Small intestine (tissue), 7 donors: ENCODE measurements at regions not wholly inside any gene's neighbourhood (a gene's known extent, or its start where the extent isn't known, plus 50 kb on each side); places are given as distances from the start of the nearest gene placed in this dataset.
"Not testable (repeated sequence)": the region's sequence is repeated elsewhere in the genome, so short reads cannot be mapped to it uniquely, and the experiment has no call there.

Experiments
- DNase-seq, 2 donors: peaks; one replicate each; pipeline versions ENCODE4 v3.0.0 to v3.0.0-alpha.2; 2013
- FAIRE-seq: peaks from 2 replicates; lab custom pipeline; 2012; peaks lifted over from hg19 to GRCh38; lab: Jason Lieb, UNC
- H3K27ac ChIP-seq, 3 donors: one replicate each; pipeline ENCODE4 v1.5.1; 2013; ENCODE audit warnings: low read length in 2 of 3, mild to moderate bottlenecking in 2 of 3, control low read depth in 1 of 3, inconsistent platforms in 1 of 3, low read depth in 1 of 3, moderate library complexity in 1 of 3
- H3K27me3 ChIP-seq, 3 donors: one replicate each; pipeline ENCODE4 v1.6.1; 2013; ENCODE audit warnings: low read length in 3 of 3, inconsistent platforms in 1 of 3; ENCODE audit not compliant: control insufficient read depth in 3 of 3, insufficient read depth in 3 of 3
- H3K36me3 ChIP-seq, 3 donors: one replicate each; pipeline ENCODE4 v1.6.1; 2013; ENCODE audit warnings: low read length in 3 of 3, inconsistent platforms in 1 of 3, low read depth in 1 of 3, mild to moderate bottlenecking in 1 of 3, moderate library complexity in 1 of 3; ENCODE audit not compliant: control insufficient read depth in 3 of 3, insufficient read depth in 2 of 3
- H3K4me1 ChIP-seq, 3 donors: one replicate each; pipeline ENCODE4 v1.6.1; 2013; ENCODE audit warnings: low read length in 2 of 3, inconsistent platforms in 1 of 3, low read depth in 1 of 3, mild to moderate bottlenecking in 1 of 3, moderate library complexity in 1 of 3; ENCODE audit not compliant: control insufficient read depth in 3 of 3, insufficient read depth in 2 of 3
- H3K4me3 ChIP-seq, 3 donors: one replicate each; pipeline ENCODE4 v1.5.1; 2013; ENCODE audit warnings: low read length in 3 of 3, control low read depth in 1 of 3, inconsistent platforms in 1 of 3, low read depth in 1 of 3, mild to moderate bottlenecking in 1 of 3, moderate library complexity in 1 of 3
- H3K9me3 ChIP-seq, 2 donors: one replicate each; pipeline ENCODE4 v1.6.1; 2013; ENCODE audit warnings: low read depth in 1 of 2, low read length in 1 of 2; ENCODE audit not compliant: control insufficient read depth in 2 of 2, insufficient read depth in 1 of 2
- WGBS, 3 donors: extraction: QIAGEN DNeasy Blood & Tissue Kit; methylation state at CpG; one replicate each; pipeline ENCODE4 v1.1.7; 2013; 5-methylcytosine and 5-hydroxymethylcytosine counted together
- donor health status: healthy with polysubstance abuse.
- donor health status: control.
- donor health status: control.
- donor health status: Bipolar disorder and iron deficiency.
- donor health status: healthy.

- no CpG with 5 or more reads among the region's 2 CpGs for WGBS, 3 donors
- H3K27ac ChIP-seq, result not testable (repeated sequence)
Observed at GRCh38 chrY:18461211-18461911, 85.2 kb upstream of the HSFY1 start.

GRCh38 chrY:18464812-18465211 is 81.7 kb upstream of the HSFY1 start:
- no CpG with 5 or more reads among the region's 2 CpGs for WGBS, 3 donors
- not testable (repeated sequence) for H3K36me3 ChIP-seq, DNase-seq, H3K4me3 ChIP-seq, H3K4me1 ChIP-seq, FAIRE-seq, H3K9me3 ChIP-seq, H3K27ac ChIP-seq, H3K27me3 ChIP-seq

More at GRCh38 chrY:18461211-18461911, 85.2 kb upstream of the HSFY1 start:
- not testable (repeated sequence) for H3K9me3 ChIP-seq, H3K4me1 ChIP-seq, H3K4me3 ChIP-seq, H3K36me3 ChIP-seq, DNase-seq, H3K27me3 ChIP-seq
- peak; percentile 15 for FAIRE-seq

- DNase-seq, H3K4me1 ChIP-seq, FAIRE-seq, H3K27me3 ChIP-seq, H3K4me3 ChIP-seq, H3K36me3 ChIP-seq, H3K9me3 ChIP-seq, H3K27ac ChIP-seq: not testable (repeated sequence)
- WGBS, 3 donors, result no CpG with 5 or more reads among the region's 4 CpGs
Observed at GRCh38 chrY:18466661-18467060, 79.9 kb upstream of the HSFY1 start.

- H3K36me3 ChIP-seq, H3K27ac ChIP-seq, H3K27me3 ChIP-seq, H3K4me3 ChIP-seq, FAIRE-seq, H3K4me1 ChIP-seq, DNase-seq, H3K9me3 ChIP-seq: not testable (repeated sequence)
- whole genome bisulfite sequencing, 3 donors, result no CpG with 5 or more reads among the region's 6 CpGs
Observed at GRCh38 chrY:18483354-18483753, 63.2 kb upstream of the HSFY1 start.
